BLaER1 (cell line): ENCODE measurements at regions not wholly inside any gene's neighbourhood (a gene's known extent, or its start where the extent isn't known, plus 50 kb on each side); places are given as distances from the start of the nearest gene placed in this dataset.
"Not testable (repeated sequence)": the region's sequence is repeated elsewhere in the genome, so short reads cannot be mapped to it uniquely, and the experiment has no call there.

Experiments
- H3K27ac ChIP-seq: shearing (Covaris generic); formaldehyde crosslinking; 2 replicates; pipeline ENCODE4 v1.8.1; 2022
- H3K27me3 ChIP-seq: shearing (Covaris generic); formaldehyde crosslinking; 2 replicates; pipeline ENCODE4 v1.8.1; 2022
- H3K36me3 ChIP-seq: shearing (Covaris generic); formaldehyde crosslinking; 2 replicates; pipeline ENCODE4 v1.8.1; 2022
- H3K4me1 ChIP-seq: shearing (Covaris generic); formaldehyde crosslinking; 2 replicates; pipeline ENCODE4 v1.8.1; 2022
- H3K4me2 ChIP-seq: shearing (Covaris generic); formaldehyde crosslinking; 2 replicates; pipeline ENCODE4 v1.8.1; 2022
- H3K4me3 ChIP-seq: shearing (Covaris generic); formaldehyde crosslinking; 2 replicates; pipeline ENCODE4 v1.8.1; 2022
- H3K9ac ChIP-seq: shearing (Covaris generic); formaldehyde crosslinking; 2 replicates; pipeline ENCODE4 v1.8.1; 2022
- H3K9me3 ChIP-seq: shearing (Covaris generic); formaldehyde crosslinking; 2 replicates; pipeline ENCODE4 v1.8.1; 2022
- H4K20me1 ChIP-seq: shearing (Covaris generic); formaldehyde crosslinking; 2 replicates; pipeline ENCODE4 v1.8.1; 2022
- Cebpa-rat ChIP-seq: shearing (Covaris generic); IDR thresholded peaks from 2 replicates; pipeline ENCODE4 v1.8.1; 2022

GRCh38 chr1:177891809-177892208 lies 78.0 kb downstream of the SEC16B start:
- Histone ChIP-seq H4K20me1 (no peaks in the 10 kb centered on the region), H3K27me3 (no peaks in the 10 kb centered on the region)
- TF ChIP-seq Cebpa-rat: no peak

GRCh38 chr1:177890479-177890878 lies 79.4 kb downstream of the SEC16B start:
- Histone ChIP-seq H3K4me1 (no peaks in the 10 kb centered on the region), H3K36me3 (no peaks in the 10 kb centered on the region), H3K4me3 (no peak overlapping the region), H3K9me3 (peaks cover 26% of the 10 kb centered on the region), H3K27ac (no peak overlapping the region), H3K9ac (no peak overlapping the region), H3K27me3 (no peaks in the 10 kb centered on the region), H3K4me2 (no peak overlapping the region), H4K20me1 (no peaks in the 10 kb centered on the region)
- no peak for TF ChIP-seq Cebpa-rat

More at GRCh38 chr1:177891809-177892208, 78.0 kb downstream of the SEC16B start:
- H3K9ac ChIP-seq: no peak overlapping the region
- H3K4me3 ChIP-seq: no peak overlapping the region
- H3K9me3 ChIP-seq: peaks cover 26% of the 10 kb centered on the region
- H3K4me1 ChIP-seq: no peaks in the 10 kb centered on the region
- no peak overlapping the region for H3K27ac ChIP-seq
- no peaks in the 10 kb centered on the region for H3K36me3 ChIP-seq
- no peak overlapping the region for H3K4me2 ChIP-seq

DNA sequence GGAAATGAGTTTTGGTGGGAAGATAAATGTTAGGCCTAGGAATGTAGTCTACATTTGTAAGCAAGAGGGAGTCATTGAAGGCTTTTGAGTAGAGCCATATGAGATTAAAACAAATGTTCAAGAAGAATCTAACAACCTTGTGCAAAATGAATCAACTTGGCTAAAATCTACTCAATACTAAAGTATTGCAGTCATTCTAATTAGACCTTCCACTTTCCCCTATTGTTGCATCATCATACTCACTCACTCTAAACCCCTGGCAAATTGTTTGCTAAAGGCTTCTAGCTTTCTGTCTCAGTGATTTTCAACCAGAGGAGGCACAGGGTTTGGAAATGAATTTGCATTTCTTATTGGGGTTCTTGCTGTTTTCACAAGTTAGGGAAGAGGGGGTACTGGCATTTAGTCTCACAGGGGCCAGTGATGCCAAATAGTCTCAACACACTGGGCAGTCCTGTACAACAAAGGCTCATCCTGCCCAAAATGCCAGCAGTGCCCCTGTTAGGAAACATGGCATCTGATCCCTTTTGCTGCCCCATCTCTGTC lies 85.3 kb downstream of the SEC16B start:
- Histone ChIP-seq H3K9ac (no peak overlapping the region), H3K4me3 (no peak overlapping the region), H3K9me3 (no peaks in the 10 kb centered on the region), H3K4me1 (no peaks in the 10 kb centered on the region), H3K36me3 (no peaks in the 10 kb centered on the region), H3K27me3 (no peaks in the 10 kb centered on the region), H3K27ac (no peak overlapping the region), H3K4me2 (no peak overlapping the region), H4K20me1 (no peaks in the 10 kb centered on the region)
- no peak for TF ChIP-seq Cebpa-rat

- Histone ChIP-seq H3K4me3 (no peak overlapping the region), H3K36me3 (no peaks in the 10 kb centered on the region), H3K27ac (no peak overlapping the region), H4K20me1 (no peaks in the 10 kb centered on the region), H3K9me3 (no peaks in the 10 kb centered on the region), H3K4me2 (no peak overlapping the region), H3K9ac (no peak overlapping the region), H3K4me1 (no peaks in the 10 kb centered on the region), H3K27me3 (no peaks in the 10 kb centered on the region)
- no peak for TF ChIP-seq Cebpa-rat
Observed at GRCh38 chr1:177883581-177883980, 86.3 kb downstream of the SEC16B start.

GRCh38 chr1:177880339-177880891 lies 89.4 kb downstream of the SEC16B start:
- H4K20me1 ChIP-seq: no peaks in the 10 kb centered on the region
- TF ChIP-seq Cebpa-rat: no peak
- no peak overlapping the region for H3K27ac ChIP-seq
- no peaks in the 10 kb centered on the region for H3K27me3 ChIP-seq
- H3K9me3 ChIP-seq: peaks cover 15% of the 10 kb centered on the region
- no peak overlapping the region for H3K9ac ChIP-seq
- no peaks in the 10 kb centered on the region for H3K36me3 ChIP-seq
- no peaks in the 10 kb centered on the region for H3K4me1 ChIP-seq
- H3K4me3 ChIP-seq: no peak overlapping the region
- H3K4me2 ChIP-seq: no peak overlapping the region

DNA sequence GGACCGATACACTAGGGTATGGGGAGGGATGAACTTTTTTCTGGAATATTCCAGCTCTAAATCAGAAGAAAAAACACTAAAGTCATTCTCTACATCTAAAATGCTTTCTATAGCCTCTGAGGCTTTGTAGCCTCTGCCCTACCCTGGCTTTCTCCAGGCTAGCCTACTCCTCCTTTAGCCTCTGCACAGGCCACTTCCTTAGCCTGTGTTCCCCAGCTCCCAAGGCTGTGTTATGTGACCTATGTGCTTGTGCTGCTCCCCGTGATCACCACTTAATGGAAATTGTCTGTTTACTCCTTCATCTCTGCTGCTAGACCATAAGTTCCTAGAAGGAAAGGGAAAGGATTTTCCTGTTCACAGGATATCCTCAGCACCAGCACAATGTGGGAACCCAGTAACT lies 92.8 kb downstream of the SEC16B start:
- Histone ChIP-seq H3K36me3 (no peaks in the 10 kb centered on the region), H3K27me3 (no peaks in the 10 kb centered on the region), H3K9me3 (peaks cover 15% of the 10 kb centered on the region), H3K4me3 (no peak overlapping the region), H3K4me2 (no peak overlapping the region), H3K9ac (no peak overlapping the region), H3K4me1 (peaks cover 17% of the 10 kb centered on the region), H3K27ac (no peak overlapping the region), H4K20me1 (no peaks in the 10 kb centered on the region)
- TF ChIP-seq Cebpa-rat: no peak

DNA sequence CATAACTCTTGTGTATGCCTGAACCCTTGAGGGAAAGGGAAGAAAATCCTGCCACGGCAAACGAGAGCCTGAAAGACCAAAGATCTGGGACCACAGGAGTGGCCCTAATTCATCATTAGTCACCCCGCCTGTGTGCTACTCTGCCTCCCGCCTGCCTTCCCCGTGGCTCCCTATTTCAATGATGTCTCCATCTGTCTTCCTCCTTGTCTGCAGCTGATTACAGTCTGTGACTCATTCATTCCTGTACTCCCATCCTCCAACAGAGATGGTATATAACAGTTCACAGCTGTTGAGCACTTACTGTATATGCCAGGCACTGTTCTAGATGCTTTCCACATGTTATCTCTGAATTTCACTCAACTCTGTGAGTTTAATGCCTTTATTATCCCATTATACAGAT lies 96.6 kb downstream of the SEC16B start:
- Histone ChIP-seq H4K20me1 (no peaks in the 10 kb centered on the region), H3K27ac (no peak overlapping the region), H3K4me2 (no peak overlapping the region), H3K4me1 (peaks cover 29% of the 10 kb centered on the region), H3K36me3 (no peaks in the 10 kb centered on the region), H3K9me3 (peaks cover 15% of the 10 kb centered on the region), H3K4me3 (no peak overlapping the region), H3K27me3 (no peaks in the 10 kb centered on the region), H3K9ac (no peak overlapping the region)
- TF ChIP-seq Cebpa-rat: no peak

GRCh38 chr1:177872308-177872900 lies 97.5 kb downstream of the SEC16B start:
- Histone ChIP-seq H3K9me3 (peaks cover 15% of the 10 kb centered on the region), H3K4me1 (peaks cover 29% of the 10 kb centered on the region), H3K27ac (no peak overlapping the region), H3K4me2 (peak overlapping the region; percentile 62), H3K4me3 (no peak overlapping the region), H3K27me3 (no peaks in the 10 kb centered on the region), H3K36me3 (no peaks in the 10 kb centered on the region), H3K9ac (no peak overlapping the region), H4K20me1 (no peaks in the 10 kb centered on the region)
- no peak for TF ChIP-seq Cebpa-rat

DNA sequence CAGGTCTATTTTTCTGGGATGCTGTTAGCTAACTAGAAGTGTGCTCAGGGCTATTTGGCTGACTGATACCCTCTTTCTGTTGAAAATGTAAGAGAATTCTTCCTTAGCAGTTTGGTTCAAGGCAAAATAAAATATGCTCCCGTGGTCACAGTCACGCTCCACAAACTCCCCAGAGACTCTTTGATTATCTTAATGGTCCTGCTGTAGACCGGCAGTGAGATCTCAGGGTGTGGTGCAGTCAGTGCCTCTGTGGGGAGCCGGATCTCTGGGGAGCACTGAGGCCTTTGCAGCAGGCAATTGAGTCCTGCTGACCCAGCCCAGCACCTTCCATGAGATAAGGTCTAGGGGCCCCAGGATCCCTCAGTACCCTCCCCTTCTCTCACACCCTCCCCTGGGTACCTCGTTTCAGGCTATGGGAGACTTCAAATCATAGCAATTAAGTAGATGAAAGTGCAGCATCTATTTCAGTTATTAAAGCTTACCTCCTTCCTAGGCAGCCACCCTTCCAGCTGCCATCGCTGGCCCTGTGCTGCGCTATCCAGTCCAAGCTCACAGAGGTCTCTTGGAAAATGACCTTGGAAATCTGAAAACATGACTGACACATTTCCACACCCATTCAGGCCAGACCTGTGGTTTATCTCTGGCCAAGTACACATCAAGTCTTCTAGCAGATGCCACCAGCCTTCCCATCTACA lies 98.1 kb downstream of the SEC16B start:
- Histone ChIP-seq H3K4me3 (no peak overlapping the region), H4K20me1 (no peaks in the 10 kb centered on the region)
- TF ChIP-seq Cebpa-rat: no peak

GRCh38 chr1:177869586-177869985 lies 100.3 kb downstream of the SEC16B start:
- H3K4me1 ChIP-seq: peaks cover 25% of the 10 kb centered on the region
- H4K20me1 ChIP-seq: no peaks in the 10 kb centered on the region
- TF ChIP-seq Cebpa-rat: no peak
- H3K9me3 ChIP-seq: no peaks in the 10 kb centered on the region
- no peak overlapping the region for H3K27ac ChIP-seq
- H3K4me3 ChIP-seq: no peak overlapping the region
- no peak overlapping the region for H3K4me2 ChIP-seq
- no peaks in the 10 kb centered on the region for H3K27me3 ChIP-seq
- H3K36me3 ChIP-seq: no peaks in the 10 kb centered on the region
- H3K9ac ChIP-seq: no peak overlapping the region

More for the DNA sequence above, 98.1 kb downstream of the SEC16B start:
- Histone ChIP-seq H3K27ac (no peak overlapping the region), H3K9ac (no peak overlapping the region), H3K4me1 (peaks cover 29% of the 10 kb centered on the region), H3K9me3 (peaks cover 8% of the 10 kb centered on the region), H3K4me2 (peak overlapping the region; percentile 62), H3K27me3 (no peaks in the 10 kb centered on the region), H3K36me3 (no peaks in the 10 kb centered on the region)

DNA sequence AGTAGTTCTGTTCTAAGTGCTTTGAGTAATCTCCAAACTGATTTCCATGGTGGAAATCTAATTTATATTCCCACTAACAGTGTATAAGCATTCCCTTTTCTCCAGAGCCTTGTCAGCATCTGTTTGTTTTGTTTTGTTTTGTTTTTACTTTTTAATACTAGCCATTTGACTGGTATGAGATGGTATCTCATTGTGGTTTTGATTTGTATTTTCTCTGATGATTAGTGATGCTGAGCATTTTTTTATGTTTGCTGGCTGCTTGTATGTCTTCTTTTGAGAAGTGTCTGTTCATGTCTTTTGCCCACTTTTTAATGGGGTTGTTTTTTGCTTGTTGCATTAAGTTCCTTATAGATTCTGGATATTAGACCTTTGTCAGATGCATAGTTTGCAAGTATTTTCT lies 100.8 kb downstream of the SEC16B start:
- not testable (repeated sequence) for H3K27me3 ChIP-seq, H4K20me1 ChIP-seq, H3K27ac ChIP-seq, H3K36me3 ChIP-seq, H3K9ac ChIP-seq, H3K4me3 ChIP-seq, H3K9me3 ChIP-seq, H3K4me2 ChIP-seq
- H3K4me1 ChIP-seq: peaks cover 22% of the 10 kb centered on the region
